Keratinocyte (primary cell): ENCODE measurements at regions not wholly inside any gene's neighbourhood (a gene's known extent, or its start where the extent isn't known, plus 50 kb on each side); places are given as distances from the start of the nearest gene placed in this dataset.

Experiments used
- DNase-seq: peaks from one replicate; pipeline ENCODE4 v3.0.0-alpha.2; 2011; ENCODE audit warnings: low read depth, missing footprints, low spot score
- FAIRE-seq: peaks from 2 replicates; lab custom pipeline; 2011; peaks lifted over from hg19 to GRCh38; lab: Jason Lieb, UNC
- H2AFZ ChIP-seq: 2 replicates; pipeline ENCODE4 v1.6.0; 2012; ENCODE audit warnings: low read length, control low read depth, inconsistent platforms; ENCODE audit not compliant: control insufficient read depth
- H3K27ac ChIP-seq: 2 replicates; pipeline ENCODE4 v1.5.1; 2011; ENCODE audit warnings: low read length; ENCODE audit not compliant: control insufficient read depth, insufficient read depth
- H3K27me3 ChIP-seq: 3 replicates; pipeline ENCODE4 v1.6.0; 2011; ENCODE audit warnings: low read length; ENCODE audit not compliant: control insufficient read depth, insufficient read depth; ENCODE audit errors: extremely low read depth
- H3K36me3 ChIP-seq, 2 experiments: 2 replicates in 1 of 2; 3 replicates in 1 of 2; pipeline ENCODE4 v1.5.1; 2011; ENCODE audit warnings: low read length in 2 of 2, mild to moderate bottlenecking in 1 of 2; ENCODE audit not compliant: control insufficient read depth in 2 of 2, insufficient read depth in 2 of 2; ENCODE audit errors: extremely low read depth in 1 of 2
- H3K4me1 ChIP-seq: 3 replicates; pipeline ENCODE4 v1.5.1; 2011; ENCODE audit warnings: low read length; ENCODE audit not compliant: control insufficient read depth, insufficient read depth; ENCODE audit errors: extremely low read depth
- H3K4me2 ChIP-seq: 3 replicates; pipeline ENCODE4 v1.6.0; 2011; ENCODE audit warnings: low read depth, low read length; ENCODE audit not compliant: control insufficient read depth, insufficient read depth; ENCODE audit errors: extremely low read depth
- H3K4me3 ChIP-seq, 3 experiments: fragments of 200-600 bp in 1 of 3; sonication (generic) in 1 of 3; 2 replicates in 2 of 3; 3 replicates in 1 of 3; pipeline ENCODE4 v1.5.1; 2011 to 2016; ENCODE audit warnings: low read length in 3 of 3, mild to moderate bottlenecking in 3 of 3, control low read depth in 2 of 3, inconsistent platforms in 1 of 3, low read depth in 1 of 3, mixed read lengths in 1 of 3, mixed run types in 1 of 3, moderate library complexity in 1 of 3; ENCODE audit not compliant: control insufficient read depth in 2 of 3, insufficient read depth in 2 of 3; ENCODE audit errors: extremely low read depth in 1 of 3
- H3K79me2 ChIP-seq: 2 replicates; pipeline ENCODE4 v1.6.0; 2012; ENCODE audit warnings: low read length; ENCODE audit not compliant: control insufficient read depth, insufficient read depth
- H3K9ac ChIP-seq: 3 replicates; pipeline ENCODE4 v1.6.0; 2011; ENCODE audit warnings: low read length; ENCODE audit not compliant: control insufficient read depth, insufficient read depth; ENCODE audit errors: extremely low read depth
- H3K9me1 ChIP-seq: 3 replicates; pipeline ENCODE4 v1.6.0; 2011; ENCODE audit warnings: low read length; ENCODE audit not compliant: control insufficient read depth, insufficient read depth; ENCODE audit errors: extremely low read depth
- H3K9me3 ChIP-seq: 2 replicates; pipeline ENCODE4 v1.5.1; 2012; ENCODE audit warnings: low read depth, low read length; ENCODE audit not compliant: control insufficient read depth
- H4K20me1 ChIP-seq: 3 replicates; pipeline ENCODE4 v1.6.0; 2011; ENCODE audit warnings: low read length; ENCODE audit not compliant: control insufficient read depth, insufficient read depth; ENCODE audit errors: extremely low read depth
- CTCF ChIP-seq, 3 experiments: IDR thresholded peaks in 1 of 3; conservative IDR thresholded peaks in 1 of 3; optimal IDR thresholded peaks in 1 of 3; 2 replicates in 2 of 3; 3 replicates in 1 of 3; pipeline versions ENCODE3 to v1.5.1; 2011; ENCODE audit warnings: low read length in 3 of 3, mild to moderate bottlenecking in 3 of 3, moderate library complexity in 2 of 3, control low read depth in 1 of 3, inconsistent platforms in 1 of 3; ENCODE audit not compliant: insufficient read depth in 2 of 3; ENCODE audit errors: extremely low read depth in 1 of 3
- EZH2 ChIP-seq: IDR thresholded peaks from one replicate; pipeline ENCODE4 v1.6.1; 2012; ENCODE audit warnings: inconsistent platforms, mild to moderate bottlenecking, low read length, moderate library complexity
- dilution Hi-C: fragments of 300-500 bp; cut with MboI; formaldehyde crosslinking; loops from one replicate; pipeline ENCODE4 v1.7.0; 2020; ENCODE audit warnings: low sequenced_read_pairs; ENCODE audit not compliant: extremely low pct_ligation_motif_present

- no peaks in the 10 kb centered on the region for H4K20me1 ChIP-seq
- no peaks in the 10 kb centered on the region for H3K9me3 ChIP-seq
- dilution Hi-C loops: no loop called here
- H3K9ac ChIP-seq: no peak overlapping the region
- H3K4me3 ChIP-seq: no peak overlapping the region
- DNase-seq: no peak
- no peak overlapping the region for H2AFZ ChIP-seq
- H3K4me1 ChIP-seq: no peaks in the 10 kb centered on the region
- H3K9me1 ChIP-seq: no peaks in the 10 kb centered on the region
- H3K79me2 ChIP-seq: no peaks in the 10 kb centered on the region
- no peak for FAIRE-seq
- no peaks in the 10 kb centered on the region for H3K36me3 ChIP-seq
- TF ChIP-seq CTCF (optimal IDR thresholded peaks at IDR 0.05 in 1 of 3, IDR thresholded peaks at IDR 0.05 in 1 of 3, conservative IDR thresholded peaks at IDR 0.05 in 1 of 3; ENCODE audit: extremely low read depth in 1 of 3, insufficient read depth in 2 of 3, low read length in 3 of 3) (no peak), EZH2 (no peak)
- H3K4me2 ChIP-seq: no peak overlapping the region
- no peaks in the 10 kb centered on the region for H3K27me3 ChIP-seq
- no peak overlapping the region for H3K27ac ChIP-seq
Measured at GRCh38 chr6:135586388-135586787, 88.8 kb upstream of the AHI1 start.

GRCh38 chr6:135586844-135587243 is 89.3 kb upstream of the AHI1 start:
- Histone ChIP-seq H3K9me3 (no peaks in the 10 kb centered on the region), H3K9me1 (no peaks in the 10 kb centered on the region), H3K4me2 (no peak overlapping the region), H3K9ac (no peak overlapping the region), H3K27me3 (no peaks in the 10 kb centered on the region), H3K27ac (no peak overlapping the region), H4K20me1 (no peaks in the 10 kb centered on the region), H3K4me1 (no peaks in the 10 kb centered on the region), H3K4me3 (no peak overlapping the region), H2AFZ (no peak overlapping the region), H3K79me2 (no peaks in the 10 kb centered on the region), H3K36me3 (no peaks in the 10 kb centered on the region)
- FAIRE-seq: no peak
- DNase-seq: no peak
- dilution Hi-C loops: no loop called here
- no peak for TF ChIP-seq EZH2
- no peak for TF ChIP-seq CTCF (optimal IDR thresholded peaks at IDR 0.05 in 1 of 3, IDR thresholded peaks at IDR 0.05 in 1 of 3, conservative IDR thresholded peaks at IDR 0.05 in 1 of 3; ENCODE audit: extremely low read depth in 1 of 3, insufficient read depth in 2 of 3, low read length in 3 of 3)
